ENCODE measurements at regions not wholly inside any gene's neighbourhood (a gene's known extent, or its start where the extent isn't known, plus 50 kb on each side); places are given as distances from the start of the nearest gene placed in this dataset.

- no peak for TF ChIP-seq POLR2AphosphoS5 (IDR thresholded peaks at IDR 0.05; ENCODE audit: low read depth, low read length)
- no peak for TF ChIP-seq POLR2A (IDR thresholded peaks at IDR 0.05; ENCODE audit: low read depth, low read length)
- TF ChIP-seq TAF1 (IDR thresholded peaks at IDR 0.05; ENCODE audit: low read depth, low read length), result no peak
- TF ChIP-seq SPI1 (IDR thresholded peaks at IDR 0.05; ENCODE audit: low read depth, low read length), result no peak
- TF ChIP-seq POU2F2 (IDR thresholded peaks at IDR 0.05; ENCODE audit: low read depth, low read length), result no peak
Measured at GRCh38 chr5:133897431-133897830, 71.0 kb downstream of the C5orf15 start.
